Activated gamma-delta T cell treated with anti-CD3 and anti-CD28 coated beads, Interleukin-2, amount 50 U/mL, for 16 hours (primary cell): ENCODE measurements at regions not wholly inside any gene's neighbourhood (a gene's known extent, or its start where the extent isn't known, plus 50 kb on each side); places are given as distances from the start of the nearest gene placed in this dataset.
"Not testable (repeated sequence)": the region's sequence is repeated elsewhere in the genome, so short reads cannot be mapped to it uniquely, and the experiment has no call there.

Experiments
- DNase-seq: peaks from one replicate; pipeline ENCODE4 v3.0.0-alpha.2; 2020; ENCODE audit warnings: low read depth

GRCh38 chr17:33562792-33563191 is 269.7 kb upstream of the ASIC2 start:
- DNase-seq: no peak

DNA sequence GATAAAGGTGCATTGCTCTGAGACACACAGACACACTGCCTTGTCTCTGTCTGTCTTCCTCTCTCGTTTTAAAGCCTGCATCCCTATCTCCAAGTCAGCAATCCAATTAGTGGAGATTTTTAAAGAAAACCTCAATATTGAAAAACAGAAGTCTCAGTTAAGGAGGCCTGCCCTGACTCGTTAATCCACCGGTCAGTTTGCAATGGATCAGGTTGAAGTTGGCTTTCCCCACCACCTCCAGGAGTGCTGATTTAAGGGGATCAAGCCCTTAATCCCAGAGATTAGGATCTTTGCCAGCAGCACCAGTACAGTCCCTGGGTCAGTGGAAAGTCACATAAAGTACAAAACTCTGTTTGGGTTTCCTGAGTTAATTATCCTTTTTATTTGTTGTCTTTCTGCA is 271.1 kb upstream of the ASIC2 start:
- no peak for DNase-seq

DNA sequence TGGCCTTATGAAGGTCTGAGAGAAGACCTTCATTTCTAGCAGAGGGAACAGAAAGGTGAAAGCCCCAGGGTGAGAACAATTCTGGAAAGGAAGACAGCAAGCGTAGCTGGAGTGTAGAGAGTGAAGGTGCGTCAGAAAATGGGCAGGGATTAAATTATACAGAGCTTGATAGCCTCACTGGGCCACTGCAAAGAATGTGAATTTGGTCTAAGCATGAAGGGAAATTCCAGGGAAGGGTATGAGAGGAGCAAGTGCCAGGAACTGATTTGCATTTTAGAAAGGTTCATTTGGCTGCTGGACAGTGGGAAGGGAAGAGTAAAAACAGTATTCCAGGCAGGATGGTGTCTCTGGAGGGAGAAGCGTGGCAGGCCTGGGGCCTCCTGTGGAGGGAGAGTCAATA is 274.1 kb upstream of the ASIC2 start:
- no peak for DNase-seq

DNA sequence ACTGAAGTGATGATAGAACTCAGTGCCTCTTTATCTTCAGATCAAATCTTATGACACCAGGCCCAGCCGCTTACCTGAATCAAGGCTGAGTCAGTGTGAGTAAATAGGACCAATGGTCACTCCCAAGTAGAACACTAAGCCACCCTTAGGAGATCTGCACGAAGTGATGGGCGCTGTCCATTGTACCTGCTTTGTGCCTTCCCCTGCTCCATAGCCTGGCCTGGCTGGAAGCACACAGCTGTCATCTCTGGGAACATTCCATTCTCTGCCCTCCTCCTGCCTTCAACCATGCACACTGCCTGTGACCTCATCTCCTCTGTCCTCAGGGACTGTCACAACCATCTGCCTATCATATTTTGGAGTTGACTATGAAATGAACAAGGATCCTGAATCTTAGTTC is 279.5 kb upstream of the ASIC2 start:
- no peak for DNase-seq

- no peak for DNase-seq
Observed at GRCh38 chr17:33574942-33575445, 281.9 kb upstream of the ASIC2 start.

DNA sequence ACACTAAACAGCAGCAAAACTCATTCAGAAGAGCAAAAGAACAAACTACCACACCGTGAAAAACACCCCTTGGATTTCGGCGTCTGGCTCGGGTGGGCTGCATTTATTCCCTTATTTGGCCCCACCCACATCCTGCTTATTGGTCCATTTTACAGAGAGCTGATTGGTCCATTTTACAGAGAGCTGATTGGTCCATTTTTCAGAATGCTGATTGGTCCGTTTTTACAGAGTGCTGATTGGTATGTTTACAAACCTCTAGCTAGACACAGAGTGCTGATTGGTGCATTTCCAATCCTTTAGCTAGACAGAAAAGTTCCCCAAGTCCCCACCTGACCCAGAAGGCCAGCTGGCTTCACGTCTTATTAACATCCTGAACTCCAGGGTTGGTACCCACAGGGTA is 286.6 kb upstream of the ASIC2 start:
- DNase-seq: not testable (repeated sequence)

- DNase-seq: no peak
Observed at GRCh38 chr17:33580215-33580614, 287.1 kb upstream of the ASIC2 start.

- no peak for DNase-seq
Observed at GRCh38 chr17:33582661-33583060, 289.6 kb upstream of the ASIC2 start.

GRCh38 chr17:33583518-33584417 is 290.7 kb upstream of the ASIC2 start:
- no peak for DNase-seq

GRCh38 chr17:33593991-33594390 is 300.9 kb upstream of the ASIC2 start:
- DNase-seq: no peak

DNA sequence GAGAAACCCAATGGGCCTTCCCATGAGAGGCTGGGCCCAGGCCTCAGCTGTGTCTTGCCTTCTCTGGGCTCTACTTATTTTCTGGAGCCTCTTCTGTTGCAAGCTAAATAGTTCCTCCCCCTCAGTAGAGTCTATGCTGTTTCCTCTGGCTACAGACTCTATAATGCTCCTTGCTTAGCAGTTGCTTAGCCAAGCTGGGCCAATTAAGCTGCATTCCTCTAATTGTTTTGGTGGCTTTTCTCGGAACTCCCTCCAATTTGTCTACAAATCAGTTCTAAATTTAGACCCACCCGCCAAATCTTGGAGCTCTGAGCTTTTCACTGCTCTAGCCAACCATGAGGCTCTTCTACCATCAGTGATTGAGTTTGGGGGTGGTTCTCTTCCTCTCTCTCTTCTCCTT is 302.7 kb upstream of the ASIC2 start:
- DNase-seq: no peak

DNA sequence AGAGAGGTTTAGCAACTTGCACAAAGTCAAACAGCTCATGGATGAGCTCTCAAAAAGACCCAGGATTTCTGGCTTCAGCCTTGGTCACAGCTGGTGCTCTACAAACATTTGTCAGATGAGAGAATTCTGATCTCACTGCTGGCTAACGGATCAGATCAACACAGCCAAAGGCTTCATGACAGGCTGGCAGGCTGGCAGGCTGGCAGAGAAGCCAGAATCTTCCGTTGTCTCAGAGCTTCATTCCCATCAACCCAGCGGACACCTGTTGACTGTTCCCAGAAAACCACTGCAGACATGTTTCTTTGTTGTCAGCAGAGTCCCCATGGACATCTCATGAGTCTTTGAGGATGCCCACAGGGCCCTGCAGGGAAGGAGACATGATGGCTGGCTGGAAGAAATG is 303.8 kb upstream of the ASIC2 start:
- DNase-seq: no peak

DNA sequence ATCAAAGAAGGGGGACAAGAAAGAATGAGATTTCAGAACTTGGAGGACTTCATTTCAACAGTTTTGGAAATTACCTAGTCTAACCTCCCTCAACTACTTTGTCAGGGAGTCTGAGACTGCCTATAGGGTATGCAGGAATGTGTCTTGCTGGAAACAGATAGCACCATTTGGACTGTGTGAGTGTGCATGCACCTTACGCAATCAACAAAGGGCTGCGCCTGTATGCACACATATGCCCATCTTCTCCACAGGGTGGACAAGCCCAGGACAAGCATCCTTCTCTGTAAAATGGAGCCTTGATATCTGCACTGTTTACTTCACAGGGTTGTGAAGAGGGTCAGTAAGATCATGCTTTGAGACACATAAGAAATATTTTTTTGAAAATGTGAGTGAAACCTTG is 305.7 kb upstream of the ASIC2 start:
- no peak for DNase-seq

DNA sequence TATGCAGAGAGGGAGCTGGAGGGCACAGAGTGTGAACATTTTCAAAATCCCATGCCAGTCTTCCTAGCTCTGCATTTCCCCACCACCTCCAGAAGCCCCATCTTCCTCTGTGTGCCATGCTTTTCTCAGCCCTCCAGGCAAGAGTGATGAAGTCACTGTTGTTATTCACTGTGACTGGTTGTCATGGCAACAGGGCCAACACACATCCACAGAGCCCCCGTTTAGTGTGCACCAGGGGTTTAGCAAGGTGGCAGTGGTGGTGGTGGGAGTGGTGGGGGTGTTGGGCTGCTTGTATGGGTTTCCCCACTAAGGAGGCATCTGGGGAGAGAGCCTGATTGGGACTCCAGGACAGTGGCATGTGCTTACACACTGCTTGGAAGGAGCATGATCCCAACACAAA is 309.9 kb upstream of the ASIC2 start:
- no peak for DNase-seq

DNA sequence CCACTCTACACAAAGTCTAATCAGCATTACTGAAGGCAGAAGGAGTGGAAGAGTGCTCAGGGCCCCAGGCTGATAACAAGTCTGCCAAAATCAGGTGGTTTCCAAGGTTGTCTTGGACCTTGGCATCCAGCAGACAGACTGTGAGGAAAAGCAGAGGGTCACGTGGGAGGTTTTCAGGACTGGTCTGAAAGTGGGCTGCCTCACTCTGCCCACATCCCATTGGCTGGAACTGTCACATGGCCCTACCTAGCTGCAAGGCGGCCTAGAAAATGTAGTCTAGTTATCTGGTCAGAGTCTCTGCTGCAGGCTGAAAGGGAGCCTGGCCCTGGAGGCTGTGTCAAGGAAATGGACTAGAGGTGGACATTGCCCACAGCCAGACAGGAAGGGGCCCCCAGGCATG is 310.7 kb upstream of the ASIC2 start:
- DNase-seq: no peak

GRCh38 chr17:33611532-33611931 is 318.4 kb upstream of the ASIC2 start:
- no peak for DNase-seq

- no peak for DNase-seq
Observed at GRCh38 chr17:33615861-33616260, 322.8 kb upstream of the ASIC2 start.

- no peak for DNase-seq
Observed at GRCh38 chr17:33623841-33624240, 330.7 kb upstream of the ASIC2 start.

DNA sequence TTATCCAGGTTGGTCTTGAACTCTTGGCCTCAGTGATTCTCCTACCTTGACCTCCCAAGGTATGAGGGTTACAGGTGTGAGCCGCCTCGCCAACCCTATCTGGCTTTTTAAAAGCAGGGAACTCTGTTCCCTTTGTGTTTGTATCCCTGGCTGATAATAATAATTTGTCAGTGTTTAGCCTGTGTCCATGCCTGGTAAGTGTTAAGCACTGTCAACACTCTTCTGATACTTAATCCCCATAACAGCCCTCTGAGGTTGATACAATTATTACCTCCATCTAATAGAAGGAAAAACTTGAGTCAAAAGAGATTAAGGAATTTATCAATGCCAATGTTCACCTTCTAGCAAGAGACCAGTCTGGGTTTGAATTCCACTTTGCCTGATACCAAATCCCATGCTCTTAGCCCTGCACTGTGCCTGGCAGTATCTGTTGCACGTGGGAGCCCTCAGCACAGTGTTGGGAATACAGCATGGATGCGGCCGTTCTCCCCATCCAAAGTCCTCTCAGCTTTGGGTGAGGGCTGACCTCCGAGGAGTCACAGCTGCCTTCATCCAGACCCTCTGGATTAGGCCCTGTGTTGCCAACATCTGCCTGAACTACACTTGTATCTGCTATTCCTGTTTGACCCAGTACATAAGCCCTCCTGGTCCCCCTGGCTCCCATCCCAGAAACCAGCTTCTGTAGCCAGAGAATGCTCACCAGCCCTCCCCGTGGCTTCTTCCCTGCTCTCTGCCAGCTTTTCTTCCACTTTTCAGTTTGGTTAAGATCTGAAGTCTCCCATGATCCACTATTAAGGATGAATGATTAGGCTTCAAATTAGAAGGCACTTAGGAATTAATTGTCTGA is 335.6 kb upstream of the ASIC2 start:
- no peak for DNase-seq

GRCh38 chr17:33633446-33633845 is 340.4 kb upstream of the ASIC2 start:
- DNase-seq: no peak

DNA sequence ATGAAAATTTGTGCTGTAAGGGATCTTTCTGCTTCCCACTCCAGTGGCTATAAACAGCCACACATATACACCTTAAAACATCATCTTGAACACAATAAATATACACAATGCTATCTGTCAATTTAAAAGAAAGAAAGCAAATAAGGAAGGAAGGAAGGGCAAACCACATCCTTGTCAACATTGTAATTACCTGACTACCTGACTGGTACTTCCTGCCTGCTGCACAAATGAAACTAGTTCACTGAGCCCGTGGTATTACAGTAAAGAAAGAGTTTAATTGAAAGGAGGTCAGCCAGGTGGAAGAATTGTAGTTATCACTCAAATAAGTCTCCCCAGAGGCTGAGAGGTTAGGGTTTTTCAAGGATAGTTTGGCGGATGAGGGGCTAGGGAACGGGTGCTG is 344.4 kb upstream of the ASIC2 start:
- no peak for DNase-seq

DNA sequence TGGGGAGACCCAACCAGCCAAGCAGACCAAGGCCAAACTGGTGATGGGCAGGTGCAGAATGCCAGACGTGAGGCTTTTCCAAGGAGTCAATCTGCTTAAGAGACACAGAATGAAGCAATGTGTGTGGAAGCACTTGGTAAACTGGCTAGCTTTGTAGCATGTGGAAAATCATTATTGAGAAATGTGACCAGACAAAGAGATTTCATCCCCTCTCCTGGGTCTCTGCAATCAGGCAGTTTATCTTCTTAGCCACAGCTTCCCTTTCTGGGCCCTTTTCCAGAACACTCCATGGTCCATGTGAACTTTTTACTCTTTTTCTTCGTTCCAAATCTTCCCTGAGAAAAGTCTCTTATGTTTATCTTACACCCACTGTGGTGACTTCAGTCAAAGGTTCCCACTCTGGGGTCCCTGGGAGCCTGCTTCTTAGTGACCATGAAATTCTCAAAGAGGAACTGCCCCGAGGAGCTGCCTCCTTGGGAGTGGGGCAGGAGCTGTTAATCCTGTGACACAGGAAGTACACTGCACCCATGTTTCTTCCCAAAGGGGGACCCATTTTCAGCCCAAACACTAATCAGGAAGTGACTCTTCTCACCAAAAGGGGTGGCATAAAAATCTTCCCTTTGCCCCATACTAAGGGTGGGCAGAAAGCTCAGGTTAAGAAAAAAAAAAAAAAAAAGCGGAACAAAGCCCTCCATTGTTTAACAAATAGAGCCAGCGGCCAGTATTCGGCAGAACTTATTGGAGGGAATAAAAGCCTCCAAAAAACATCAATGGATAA is 346.2 kb upstream of the ASIC2 start:
- no peak for DNase-seq
